ENCODE measurements at regions not wholly inside any gene's neighbourhood (a gene's known extent, or its start where the extent isn't known, plus 50 kb on each side); places are given as distances from the start of the nearest gene placed in this dataset.
"Not testable (repeated sequence)": the region's sequence is repeated elsewhere in the genome, so short reads cannot be mapped to it uniquely, and the experiment has no call there.

- not testable (repeated sequence) for H2AFZ ChIP-seq (ENCODE audit: low read length, unreplicated experiment); H3K27ac ChIP-seq (ENCODE audit: low read depth, low read length)
Observed at GRCh38 chr9:82433290-82433931, 444.8 kb downstream of the SPATA31D1 start.

GRCh38 chr9:82436475-82436874 is 447.9 kb downstream of the SPATA31D1 start:
- H3K79me2 ChIP-seq (ENCODE audit: control insufficient read depth, insufficient read depth, low read length, unreplicated experiment) = no peaks in the 10 kb centered on the region
- H2AFZ ChIP-seq (ENCODE audit: low read length, unreplicated experiment) = no peak overlapping the region
- H3K27ac ChIP-seq (ENCODE audit: low read depth, low read length) = no peak overlapping the region
- no peaks in the 10 kb centered on the region for H3K36me3 ChIP-seq (ENCODE audit: insufficient read depth, low read length)
- H3K4me1 ChIP-seq (ENCODE audit: control insufficient read depth, insufficient read depth, low read length, unreplicated experiment) = no peaks in the 10 kb centered on the region
- no peaks in the 10 kb centered on the region for H3K27me3 ChIP-seq (ENCODE audit: insufficient read depth, low read length)
- no peak overlapping the region for H3K4me3 ChIP-seq (ENCODE audit: low read depth, low read length)

More at GRCh38 chr9:82433290-82433931, 444.8 kb downstream of the SPATA31D1 start:
- not testable (repeated sequence) for H3K79me2 ChIP-seq (ENCODE audit: control insufficient read depth, insufficient read depth, low read length, unreplicated experiment); H3K27me3 ChIP-seq (ENCODE audit: insufficient read depth, low read length); H3K36me3 ChIP-seq (ENCODE audit: insufficient read depth, low read length); H3K4me3 ChIP-seq (ENCODE audit: low read depth, low read length); H3K4me1 ChIP-seq (ENCODE audit: control insufficient read depth, insufficient read depth, low read length, unreplicated experiment)

GRCh38 chr9:82437183-82437582 is 448.6 kb downstream of the SPATA31D1 start:
- not testable (repeated sequence) for H3K4me3 ChIP-seq (ENCODE audit: low read depth, low read length); H3K36me3 ChIP-seq (ENCODE audit: insufficient read depth, low read length); H3K27ac ChIP-seq (ENCODE audit: low read depth, low read length); H3K79me2 ChIP-seq (ENCODE audit: control insufficient read depth, insufficient read depth, low read length, unreplicated experiment); H3K27me3 ChIP-seq (ENCODE audit: insufficient read depth, low read length); H2AFZ ChIP-seq (ENCODE audit: low read length, unreplicated experiment); H3K4me1 ChIP-seq (ENCODE audit: control insufficient read depth, insufficient read depth, low read length, unreplicated experiment)

GRCh38 chr9:82438581-82438980 is 450.0 kb downstream of the SPATA31D1 start:
- H2AFZ ChIP-seq (ENCODE audit: low read length, unreplicated experiment) = no peak overlapping the region
- no peaks in the 10 kb centered on the region for H3K36me3 ChIP-seq (ENCODE audit: insufficient read depth, low read length)
- no peak overlapping the region for H3K4me3 ChIP-seq (ENCODE audit: low read depth, low read length)
- no peaks in the 10 kb centered on the region for H3K4me1 ChIP-seq (ENCODE audit: control insufficient read depth, insufficient read depth, low read length, unreplicated experiment)
- H3K27me3 ChIP-seq (ENCODE audit: insufficient read depth, low read length) = no peaks in the 10 kb centered on the region
- no peaks in the 10 kb centered on the region for H3K79me2 ChIP-seq (ENCODE audit: control insufficient read depth, insufficient read depth, low read length, unreplicated experiment)
- no peak overlapping the region for H3K27ac ChIP-seq (ENCODE audit: low read depth, low read length)

GRCh38 chr9:82443312-82443711 is 454.7 kb downstream of the SPATA31D1 start:
- Histone ChIP-seq H3K79me2 (ENCODE audit: control insufficient read depth, insufficient read depth, low read length, unreplicated experiment) (no peaks in the 10 kb centered on the region), H3K27ac (ENCODE audit: low read depth, low read length) (no peak overlapping the region), H3K4me3 (ENCODE audit: low read depth, low read length) (no peak overlapping the region), H3K27me3 (ENCODE audit: insufficient read depth, low read length) (no peaks in the 10 kb centered on the region), H2AFZ (ENCODE audit: low read length, unreplicated experiment) (no peak overlapping the region), H3K4me1 (ENCODE audit: control insufficient read depth, insufficient read depth, low read length, unreplicated experiment) (no peaks in the 10 kb centered on the region), H3K36me3 (ENCODE audit: insufficient read depth, low read length) (no peaks in the 10 kb centered on the region)

GRCh38 chr9:82445556-82445955 is 457.0 kb downstream of the SPATA31D1 start:
- H3K27ac ChIP-seq (ENCODE audit: low read depth, low read length) = no peak overlapping the region
- H2AFZ ChIP-seq (ENCODE audit: low read length, unreplicated experiment) = no peak overlapping the region
- no peak overlapping the region for H3K4me3 ChIP-seq (ENCODE audit: low read depth, low read length)
- no peaks in the 10 kb centered on the region for H3K4me1 ChIP-seq (ENCODE audit: control insufficient read depth, insufficient read depth, low read length, unreplicated experiment)
- no peaks in the 10 kb centered on the region for H3K27me3 ChIP-seq (ENCODE audit: insufficient read depth, low read length)
- H3K36me3 ChIP-seq (ENCODE audit: insufficient read depth, low read length) = no peaks in the 10 kb centered on the region
- H3K79me2 ChIP-seq (ENCODE audit: control insufficient read depth, insufficient read depth, low read length, unreplicated experiment) = no peaks in the 10 kb centered on the region

GRCh38 chr9:82447343-82447742 is 458.8 kb downstream of the SPATA31D1 start:
- Histone ChIP-seq H3K27ac (ENCODE audit: low read depth, low read length) (no peak overlapping the region), H3K4me3 (ENCODE audit: low read depth, low read length) (no peak overlapping the region), H3K27me3 (ENCODE audit: insufficient read depth, low read length) (no peaks in the 10 kb centered on the region), H3K79me2 (ENCODE audit: control insufficient read depth, insufficient read depth, low read length, unreplicated experiment) (no peaks in the 10 kb centered on the region), H3K4me1 (ENCODE audit: control insufficient read depth, insufficient read depth, low read length, unreplicated experiment) (no peaks in the 10 kb centered on the region), H3K36me3 (ENCODE audit: insufficient read depth, low read length) (no peaks in the 10 kb centered on the region), H2AFZ (ENCODE audit: low read length, unreplicated experiment) (no peak overlapping the region)

GRCh38 chr9:82449986-82450385 is 461.4 kb downstream of the SPATA31D1 start:
- H3K36me3 ChIP-seq (ENCODE audit: insufficient read depth, low read length) = no peaks in the 10 kb centered on the region
- no peaks in the 10 kb centered on the region for H3K4me1 ChIP-seq (ENCODE audit: control insufficient read depth, insufficient read depth, low read length, unreplicated experiment)
- no peaks in the 10 kb centered on the region for H3K79me2 ChIP-seq (ENCODE audit: control insufficient read depth, insufficient read depth, low read length, unreplicated experiment)
- H2AFZ ChIP-seq (ENCODE audit: low read length, unreplicated experiment) = no peak overlapping the region
- no peak overlapping the region for H3K4me3 ChIP-seq (ENCODE audit: low read depth, low read length)
- no peak overlapping the region for H3K27ac ChIP-seq (ENCODE audit: low read depth, low read length)
- no peaks in the 10 kb centered on the region for H3K27me3 ChIP-seq (ENCODE audit: insufficient read depth, low read length)

- Histone ChIP-seq H3K27me3 (ENCODE audit: insufficient read depth, low read length) (no peaks in the 10 kb centered on the region), H3K36me3 (ENCODE audit: insufficient read depth, low read length) (no peaks in the 10 kb centered on the region), H3K79me2 (ENCODE audit: control insufficient read depth, insufficient read depth, low read length, unreplicated experiment) (no peaks in the 10 kb centered on the region), H3K4me3 (ENCODE audit: low read depth, low read length) (no peak overlapping the region), H3K4me1 (ENCODE audit: control insufficient read depth, insufficient read depth, low read length, unreplicated experiment) (no peaks in the 10 kb centered on the region), H3K27ac (ENCODE audit: low read depth, low read length) (no peak overlapping the region), H2AFZ (ENCODE audit: low read length, unreplicated experiment) (no peak overlapping the region)
Observed at GRCh38 chr9:82454509-82455190, 466.1 kb downstream of the SPATA31D1 start.

- no peaks in the 10 kb centered on the region for H3K36me3 ChIP-seq (ENCODE audit: insufficient read depth, low read length)
- H3K27me3 ChIP-seq (ENCODE audit: insufficient read depth, low read length) = no peaks in the 10 kb centered on the region
- no peak overlapping the region for H3K4me3 ChIP-seq (ENCODE audit: low read depth, low read length)
- H3K27ac ChIP-seq (ENCODE audit: low read depth, low read length) = no peak overlapping the region
- H2AFZ ChIP-seq (ENCODE audit: low read length, unreplicated experiment) = no peak overlapping the region
- no peaks in the 10 kb centered on the region for H3K79me2 ChIP-seq (ENCODE audit: control insufficient read depth, insufficient read depth, low read length, unreplicated experiment)
- no peaks in the 10 kb centered on the region for H3K4me1 ChIP-seq (ENCODE audit: control insufficient read depth, insufficient read depth, low read length, unreplicated experiment)
Observed at GRCh38 chr9:82456642-82457041, 468.1 kb downstream of the SPATA31D1 start.

GRCh38 chr9:82457298-82457697 is 468.7 kb downstream of the SPATA31D1 start:
- no peaks in the 10 kb centered on the region for H3K4me1 ChIP-seq (ENCODE audit: control insufficient read depth, insufficient read depth, low read length, unreplicated experiment)
- no peaks in the 10 kb centered on the region for H3K79me2 ChIP-seq (ENCODE audit: control insufficient read depth, insufficient read depth, low read length, unreplicated experiment)
- H3K27me3 ChIP-seq (ENCODE audit: insufficient read depth, low read length) = no peaks in the 10 kb centered on the region
- H2AFZ ChIP-seq (ENCODE audit: low read length, unreplicated experiment) = no peak overlapping the region
- H3K4me3 ChIP-seq (ENCODE audit: low read depth, low read length) = no peak overlapping the region
- no peak overlapping the region for H3K27ac ChIP-seq (ENCODE audit: low read depth, low read length)
- no peaks in the 10 kb centered on the region for H3K36me3 ChIP-seq (ENCODE audit: insufficient read depth, low read length)

All from ACC112 (cell line).